ENCODE measurements at regions not wholly inside any gene's neighbourhood (a gene's known extent, or its start where the extent isn't known, plus 50 kb on each side); places are given as distances from the start of the nearest gene placed in this dataset.
A peak's percentile ranks its signal among the peaks of the same experiment; 100 is the strongest.

GRCh38 chr9:91034521-91034920 is 232.9 kb downstream of the SYK start:
- TF ChIP-seq CTCF (IDR thresholded peaks at IDR 0.05; ENCODE audit: low read depth, low read length): no peak
- no peak overlapping the region for H3K4me3 ChIP-seq (replicated peaks in 1 of 2; ENCODE audit: low read depth in 2 of 2, low read length in 2 of 2)
- no peak for DNase-seq (ENCODE audit: low read depth in 2 of 2)

- TF ChIP-seq CTCF (IDR thresholded peaks at IDR 0.05; ENCODE audit: low read depth, low read length): no peak
- DNase-seq (ENCODE audit: low read depth in 2 of 2): no peak
- no peak overlapping the region for H3K4me3 ChIP-seq (replicated peaks in 1 of 2; ENCODE audit: low read depth in 2 of 2, low read length in 2 of 2)
These were observed 233.6 kb downstream of the SYK start for GRCh38 chr9:91034976-91035824.

GRCh38 chr9:91035825-91036208 is 234.2 kb downstream of the SYK start:
- DNase-seq (ENCODE audit: low read depth in 2 of 2): no peak
- TF ChIP-seq CTCF (IDR thresholded peaks at IDR 0.05; ENCODE audit: low read depth, low read length): no peak
- H3K4me3 ChIP-seq (replicated peaks in 1 of 2; ENCODE audit: low read depth in 2 of 2, low read length in 2 of 2): no peak overlapping the region

GRCh38 chr9:91036356-91036755 is 234.7 kb downstream of the SYK start:
- DNase-seq (ENCODE audit: low read depth in 2 of 2): no peak
- TF ChIP-seq CTCF (IDR thresholded peaks at IDR 0.05; ENCODE audit: low read depth, low read length): no peak
- H3K4me3 ChIP-seq (replicated peaks in 1 of 2; ENCODE audit: low read depth in 2 of 2, low read length in 2 of 2): no peak overlapping the region

- TF ChIP-seq CTCF (IDR thresholded peaks at IDR 0.05; ENCODE audit: low read depth, low read length): peak; percentile 78
- peak; percentile 93 to 95 for DNase-seq (ENCODE audit: low read depth in 2 of 2)
- no peak overlapping the region for H3K4me3 ChIP-seq (replicated peaks in 1 of 2; ENCODE audit: low read depth in 2 of 2, low read length in 2 of 2)
These were observed 235.3 kb downstream of the SYK start for GRCh38 chr9:91036826-91037510.

GRCh38 chr9:91037511-91038482 is 236.2 kb downstream of the SYK start:
- no peak for TF ChIP-seq CTCF (IDR thresholded peaks at IDR 0.05; ENCODE audit: low read depth, low read length)
- H3K4me3 ChIP-seq (replicated peaks in 1 of 2; ENCODE audit: low read depth in 2 of 2, low read length in 2 of 2): no peak overlapping the region
- peak; percentile 86 to 87 for DNase-seq (ENCODE audit: low read depth in 2 of 2)
